Upper lobe of left lung (tissue), 4 donors: ENCODE measurements at regions not wholly inside any gene's neighbourhood (a gene's known extent, or its start where the extent isn't known, plus 50 kb on each side); places are given as distances from the start of the nearest gene placed in this dataset.

Experiments
- CTCF ChIP-seq, 6 experiments: fragments of 450-650 bp in 4 of 6; fragments of 200-600 bp in 2 of 6; sonication (generic) in 2 of 6; IDR thresholded peaks; one replicate each; pipeline ENCODE4 v1.5.1; 2016 to 2019; ENCODE audit warnings: antibody characterized with exemption in 6 of 6
- EP300 ChIP-seq, 4 donors: sonication (generic); formaldehyde crosslinking; IDR thresholded peaks; one replicate each; pipeline ENCODE4 v1.5.1; 2017; ENCODE audit warnings: antibody characterized with exemption in 4 of 4, control low read depth in 2 of 4
- POLR2AphosphoS5 ChIP-seq, 2 donors: sonication (generic); formaldehyde crosslinking; IDR thresholded peaks; one replicate each; pipeline ENCODE4 v1.5.1; 2017; ENCODE audit warnings: antibody characterized with exemption in 2 of 2

DNA sequence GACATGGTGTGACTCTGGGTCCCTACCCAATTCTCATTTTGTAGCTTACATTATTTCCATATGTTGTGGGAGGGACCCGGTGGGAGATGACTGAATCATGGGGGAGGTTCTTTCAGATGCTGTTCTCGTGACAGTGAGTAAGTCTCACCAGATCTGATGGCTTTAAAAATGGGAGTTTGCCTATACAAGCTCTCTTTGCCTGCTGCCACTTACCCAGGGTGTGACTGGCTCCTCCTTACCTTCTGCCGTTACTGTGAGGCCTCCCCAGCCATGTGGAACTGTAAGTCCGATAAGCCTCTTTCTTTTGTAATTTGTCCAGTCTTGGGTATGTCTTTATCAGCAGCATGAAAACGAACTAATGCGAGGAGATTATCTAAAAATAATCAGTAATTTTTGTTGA lies 1683.2 kb upstream of the SLC39A10 start:
- TF ChIP-seq CTCF (IDR thresholded peaks at IDR 0.05) (no peak), EP300 (IDR thresholded peaks at IDR 0.05) (no peak), POLR2AphosphoS5 (IDR thresholded peaks at IDR 0.05) (no peak)
